Peyer's patch (tissue), 4 donors: ENCODE measurements at regions not wholly inside any gene's neighbourhood (a gene's known extent, or its start where the extent isn't known, plus 50 kb on each side); places are given as distances from the start of the nearest gene placed in this dataset.
"Not testable (repeated sequence)": the region's sequence is repeated elsewhere in the genome, so short reads cannot be mapped to it uniquely, and the experiment has no call there.

ENCODE experiments used
- POLR2A ChIP-seq, 2 donors: fragments of 450-650 bp; IDR thresholded peaks; one replicate each; pipeline ENCODE4 v1.5.1; 2017; ENCODE audit warnings: antibody characterized with exemption in 2 of 2, mild to moderate bottlenecking in 2 of 2, moderate library complexity in 2 of 2
- TF ChIP-seq, protein P1 (sequence below), 6 experiments: fragments of 450-650 bp in 4 of 6; fragments of 200-600 bp in 2 of 6; sonication (generic) in 1 of 6; IDR thresholded peaks; one replicate each; pipeline ENCODE4 v1.5.1; 2017 to 2019; ENCODE audit warnings: antibody characterized with exemption in 6 of 6, mild to moderate bottlenecking in 3 of 6, moderate library complexity in 1 of 6

- TF ChIP-seq, protein P1, sequence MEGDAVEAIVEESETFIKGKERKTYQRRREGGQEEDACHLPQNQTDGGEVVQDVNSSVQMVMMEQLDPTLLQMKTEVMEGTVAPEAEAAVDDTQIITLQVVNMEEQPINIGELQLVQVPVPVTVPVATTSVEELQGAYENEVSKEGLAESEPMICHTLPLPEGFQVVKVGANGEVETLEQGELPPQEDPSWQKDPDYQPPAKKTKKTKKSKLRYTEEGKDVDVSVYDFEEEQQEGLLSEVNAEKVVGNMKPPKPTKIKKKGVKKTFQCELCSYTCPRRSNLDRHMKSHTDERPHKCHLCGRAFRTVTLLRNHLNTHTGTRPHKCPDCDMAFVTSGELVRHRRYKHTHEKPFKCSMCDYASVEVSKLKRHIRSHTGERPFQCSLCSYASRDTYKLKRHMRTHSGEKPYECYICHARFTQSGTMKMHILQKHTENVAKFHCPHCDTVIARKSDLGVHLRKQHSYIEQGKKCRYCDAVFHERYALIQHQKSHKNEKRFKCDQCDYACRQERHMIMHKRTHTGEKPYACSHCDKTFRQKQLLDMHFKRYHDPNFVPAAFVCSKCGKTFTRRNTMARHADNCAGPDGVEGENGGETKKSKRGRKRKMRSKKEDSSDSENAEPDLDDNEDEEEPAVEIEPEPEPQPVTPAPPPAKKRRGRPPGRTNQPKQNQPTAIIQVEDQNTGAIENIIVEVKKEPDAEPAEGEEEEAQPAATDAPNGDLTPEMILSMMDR (IDR thresholded peaks at IDR 0.05), result not testable (repeated sequence)
- TF ChIP-seq POLR2A (IDR thresholded peaks at IDR 0.05), result not testable (repeated sequence)
Observed at GRCh38 chr21:6556516-6556915, 3964.9 kb upstream of the TPTE start.
